Suprapubic skin (tissue), 3 donors: ENCODE measurements at regions not wholly inside any gene's neighbourhood (a gene's known extent, or its start where the extent isn't known, plus 50 kb on each side); places are given as distances from the start of the nearest gene placed in this dataset.

Source experiments
- CTCF ChIP-seq, 2 donors: fragments of 200-600 bp in 1 of 2; fragments of 450-650 bp in 1 of 2; sonication (generic) in 1 of 2; IDR thresholded peaks; one replicate each; pipeline ENCODE4 v1.5.1; 2016 to 2019; ENCODE audit warnings: antibody characterized with exemption in 2 of 2, mild to moderate bottlenecking in 1 of 2, moderate library complexity in 1 of 2
- EP300 ChIP-seq: sonication (generic); formaldehyde crosslinking; IDR thresholded peaks from one replicate; pipeline ENCODE4 v1.6.1; 2017; ENCODE audit warnings: antibody characterized with exemption
- POLR2A ChIP-seq, 2 donors: fragments of 450-650 bp; IDR thresholded peaks; one replicate each; pipeline ENCODE4 v1.6.1; 2017; ENCODE audit warnings: antibody characterized with exemption in 2 of 2, mild to moderate bottlenecking in 2 of 2, moderate library complexity in 2 of 2

GRCh38 chr15:77748078-77749064 lies 115.7 kb upstream of the LINGO1 start:
- TF ChIP-seq CTCF (IDR thresholded peaks at IDR 0.05), result no peak
- TF ChIP-seq POLR2A (IDR thresholded peaks at IDR 0.05), result no peak
- TF ChIP-seq EP300, result no peak
